ENCODE measurements at regions not wholly inside any gene's neighbourhood (a gene's known extent, or its start where the extent isn't known, plus 50 kb on each side); places are given as distances from the start of the nearest gene placed in this dataset.

GRCh38 chr5:163172540-163173338, 264.7 kb upstream of the CCNG1 start:
- no peak for DNase-seq (ENCODE audit: insufficient read length, low spot score, missing footprints)
- TF ChIP-seq, protein P1, sequence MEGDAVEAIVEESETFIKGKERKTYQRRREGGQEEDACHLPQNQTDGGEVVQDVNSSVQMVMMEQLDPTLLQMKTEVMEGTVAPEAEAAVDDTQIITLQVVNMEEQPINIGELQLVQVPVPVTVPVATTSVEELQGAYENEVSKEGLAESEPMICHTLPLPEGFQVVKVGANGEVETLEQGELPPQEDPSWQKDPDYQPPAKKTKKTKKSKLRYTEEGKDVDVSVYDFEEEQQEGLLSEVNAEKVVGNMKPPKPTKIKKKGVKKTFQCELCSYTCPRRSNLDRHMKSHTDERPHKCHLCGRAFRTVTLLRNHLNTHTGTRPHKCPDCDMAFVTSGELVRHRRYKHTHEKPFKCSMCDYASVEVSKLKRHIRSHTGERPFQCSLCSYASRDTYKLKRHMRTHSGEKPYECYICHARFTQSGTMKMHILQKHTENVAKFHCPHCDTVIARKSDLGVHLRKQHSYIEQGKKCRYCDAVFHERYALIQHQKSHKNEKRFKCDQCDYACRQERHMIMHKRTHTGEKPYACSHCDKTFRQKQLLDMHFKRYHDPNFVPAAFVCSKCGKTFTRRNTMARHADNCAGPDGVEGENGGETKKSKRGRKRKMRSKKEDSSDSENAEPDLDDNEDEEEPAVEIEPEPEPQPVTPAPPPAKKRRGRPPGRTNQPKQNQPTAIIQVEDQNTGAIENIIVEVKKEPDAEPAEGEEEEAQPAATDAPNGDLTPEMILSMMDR (IDR thresholded peaks at IDR 0.05; ENCODE audit: extremely low read depth, low read depth, low read length): no peak
- H4K20me1 ChIP-seq (ENCODE audit: insufficient read depth, low read length): no peaks in the 10 kb centered on the region
- no peaks in the 10 kb centered on the region for H3K79me2 ChIP-seq (ENCODE audit: insufficient read depth, low read length)
- no peak overlapping the region for H3K27ac ChIP-seq (ENCODE audit: low read depth, low read length)
- no peaks in the 10 kb centered on the region for H3K4me1 ChIP-seq (ENCODE audit: insufficient read depth, low read length)
- no peaks in the 10 kb centered on the region for H3K36me3 ChIP-seq (ENCODE audit: insufficient read depth, low read length)
- H3K4me2 ChIP-seq (ENCODE audit: insufficient read depth, low read length): no peak overlapping the region
- no peak overlapping the region for H2AFZ ChIP-seq (ENCODE audit: low read length)
- no peaks in the 10 kb centered on the region for H3K27me3 ChIP-seq (ENCODE audit: insufficient read depth, low read length)
- H3K4me3 ChIP-seq (ENCODE audit: insufficient read depth, low read length): no peak overlapping the region
- no peaks in the 10 kb centered on the region for H3K9me3 ChIP-seq (ENCODE audit: low read depth, low read length)

DNA sequence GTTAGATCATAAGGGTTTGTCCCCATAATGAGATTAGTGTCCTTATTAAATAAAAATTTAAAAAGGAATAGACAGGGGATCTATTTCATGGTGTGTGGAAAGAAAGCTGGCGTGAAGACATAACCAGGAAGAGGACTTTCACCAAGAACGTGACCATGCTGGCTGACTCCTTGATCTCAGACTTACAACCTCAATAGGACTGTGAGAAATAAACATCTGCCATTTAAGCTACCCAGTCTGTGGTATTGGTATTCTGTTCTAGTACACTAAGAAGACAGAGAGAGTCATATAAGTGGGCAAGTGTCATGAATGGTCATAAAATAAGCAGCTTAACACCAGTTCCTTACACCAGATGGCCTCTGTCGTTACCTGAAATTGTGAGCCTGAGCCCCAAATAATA, 259.4 kb upstream of the CCNG1 start:
- H3K27me3 ChIP-seq (ENCODE audit: insufficient read depth, low read length): no peaks in the 10 kb centered on the region
- no peaks in the 10 kb centered on the region for H3K79me2 ChIP-seq (ENCODE audit: insufficient read depth, low read length)
- no peak overlapping the region for H3K4me3 ChIP-seq (ENCODE audit: insufficient read depth, low read length)
- H3K4me2 ChIP-seq (ENCODE audit: insufficient read depth, low read length): no peak overlapping the region
- no peak overlapping the region for H2AFZ ChIP-seq (ENCODE audit: low read length)
- no peaks in the 10 kb centered on the region for H3K36me3 ChIP-seq (ENCODE audit: insufficient read depth, low read length)
- H4K20me1 ChIP-seq (ENCODE audit: insufficient read depth, low read length): no peaks in the 10 kb centered on the region
- DNase-seq (ENCODE audit: insufficient read length, low spot score, missing footprints): no peak
- TF ChIP-seq, protein P1 (IDR thresholded peaks at IDR 0.05; ENCODE audit: extremely low read depth, low read depth, low read length): no peak
- H3K27ac ChIP-seq (ENCODE audit: low read depth, low read length): no peak overlapping the region
- no peaks in the 10 kb centered on the region for H3K9me3 ChIP-seq (ENCODE audit: low read depth, low read length)
- H3K4me1 ChIP-seq (ENCODE audit: insufficient read depth, low read length): no peaks in the 10 kb centered on the region

- no peak for DNase-seq (ENCODE audit: insufficient read length, low spot score, missing footprints)
- no peaks in the 10 kb centered on the region for H4K20me1 ChIP-seq (ENCODE audit: insufficient read depth, low read length)
- no peaks in the 10 kb centered on the region for H3K27me3 ChIP-seq (ENCODE audit: insufficient read depth, low read length)
- H3K79me2 ChIP-seq (ENCODE audit: insufficient read depth, low read length): no peaks in the 10 kb centered on the region
- H3K9me3 ChIP-seq (ENCODE audit: low read depth, low read length): no peaks in the 10 kb centered on the region
- H3K27ac ChIP-seq (ENCODE audit: low read depth, low read length): no peak overlapping the region
- TF ChIP-seq, protein P1 (IDR thresholded peaks at IDR 0.05; ENCODE audit: extremely low read depth, low read depth, low read length): no peak
- H3K36me3 ChIP-seq (ENCODE audit: insufficient read depth, low read length): no peaks in the 10 kb centered on the region
- no peaks in the 10 kb centered on the region for H3K4me1 ChIP-seq (ENCODE audit: insufficient read depth, low read length)
- H3K4me2 ChIP-seq (ENCODE audit: insufficient read depth, low read length): no peak overlapping the region
- no peak overlapping the region for H2AFZ ChIP-seq (ENCODE audit: low read length)
- H3K4me3 ChIP-seq (ENCODE audit: insufficient read depth, low read length): no peak overlapping the region
These were observed 252.1 kb upstream of the CCNG1 start for GRCh38 chr5:163185315-163185714.

DNA sequence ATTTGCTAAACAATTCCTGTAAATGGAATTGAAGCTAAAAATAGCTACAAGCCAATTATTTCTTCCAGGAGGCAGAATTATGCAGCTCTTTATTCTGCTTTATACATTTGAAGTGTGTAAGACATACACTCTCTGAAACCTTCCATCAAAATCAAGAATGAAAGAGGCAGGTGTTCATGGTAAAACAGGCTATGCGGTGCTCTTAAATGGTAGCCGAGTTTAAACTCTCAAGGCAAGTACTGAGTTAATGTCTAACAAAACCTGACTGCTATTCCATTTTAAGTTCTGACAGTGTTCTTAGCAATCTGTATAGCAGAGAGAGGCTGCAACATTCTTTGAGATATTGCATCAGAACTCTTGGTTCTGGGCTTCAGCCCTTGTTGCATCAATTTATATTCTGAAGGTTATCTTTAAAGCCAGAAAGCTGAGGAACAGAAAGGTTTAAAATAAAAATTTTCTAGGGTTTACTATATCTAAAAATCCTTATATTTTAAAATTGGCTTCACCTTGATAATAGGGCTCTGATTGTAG, 248.3 kb upstream of the CCNG1 start:
- no peaks in the 10 kb centered on the region for H3K9me3 ChIP-seq (ENCODE audit: low read depth, low read length)
- no peaks in the 10 kb centered on the region for H3K79me2 ChIP-seq (ENCODE audit: insufficient read depth, low read length)
- H3K4me2 ChIP-seq (ENCODE audit: insufficient read depth, low read length): no peak overlapping the region
- H3K4me3 ChIP-seq (ENCODE audit: insufficient read depth, low read length): no peak overlapping the region
- H2AFZ ChIP-seq (ENCODE audit: low read length): no peak overlapping the region
- H3K4me1 ChIP-seq (ENCODE audit: insufficient read depth, low read length): no peaks in the 10 kb centered on the region
- H3K27ac ChIP-seq (ENCODE audit: low read depth, low read length): no peak overlapping the region
- H3K36me3 ChIP-seq (ENCODE audit: insufficient read depth, low read length): no peaks in the 10 kb centered on the region
- TF ChIP-seq, protein P1 (IDR thresholded peaks at IDR 0.05; ENCODE audit: extremely low read depth, low read depth, low read length): no peak
- H4K20me1 ChIP-seq (ENCODE audit: insufficient read depth, low read length): no peaks in the 10 kb centered on the region
- DNase-seq (ENCODE audit: insufficient read length, low spot score, missing footprints): no peak
- no peaks in the 10 kb centered on the region for H3K27me3 ChIP-seq (ENCODE audit: insufficient read depth, low read length)

All from osteoblast (primary cell).